LNCaP clone FGC (cell line): ENCODE measurements at regions not wholly inside any gene's neighbourhood (a gene's known extent, or its start where the extent isn't known, plus 50 kb on each side); places are given as distances from the start of the nearest gene placed in this dataset.

Source experiments
- DNase-seq: peaks from one replicate; pipeline ENCODE4 v3.0.0-alpha.2; 2011; ENCODE audit warnings: low read depth
- H3K4me3 ChIP-seq: 2 replicates; pipeline ENCODE4 v1.5.1; 2011; ENCODE audit warnings: mild to moderate bottlenecking, low read depth, low read length, control low read depth
- TF ChIP-seq, protein P1 (sequence below): IDR thresholded peaks from 2 replicates; pipeline ENCODE4 v1.5.1; 2012; ENCODE audit warnings: mild to moderate bottlenecking; ENCODE audit not compliant: control insufficient read depth, insufficient read depth; ENCODE audit errors: extremely low read depth

DNA sequence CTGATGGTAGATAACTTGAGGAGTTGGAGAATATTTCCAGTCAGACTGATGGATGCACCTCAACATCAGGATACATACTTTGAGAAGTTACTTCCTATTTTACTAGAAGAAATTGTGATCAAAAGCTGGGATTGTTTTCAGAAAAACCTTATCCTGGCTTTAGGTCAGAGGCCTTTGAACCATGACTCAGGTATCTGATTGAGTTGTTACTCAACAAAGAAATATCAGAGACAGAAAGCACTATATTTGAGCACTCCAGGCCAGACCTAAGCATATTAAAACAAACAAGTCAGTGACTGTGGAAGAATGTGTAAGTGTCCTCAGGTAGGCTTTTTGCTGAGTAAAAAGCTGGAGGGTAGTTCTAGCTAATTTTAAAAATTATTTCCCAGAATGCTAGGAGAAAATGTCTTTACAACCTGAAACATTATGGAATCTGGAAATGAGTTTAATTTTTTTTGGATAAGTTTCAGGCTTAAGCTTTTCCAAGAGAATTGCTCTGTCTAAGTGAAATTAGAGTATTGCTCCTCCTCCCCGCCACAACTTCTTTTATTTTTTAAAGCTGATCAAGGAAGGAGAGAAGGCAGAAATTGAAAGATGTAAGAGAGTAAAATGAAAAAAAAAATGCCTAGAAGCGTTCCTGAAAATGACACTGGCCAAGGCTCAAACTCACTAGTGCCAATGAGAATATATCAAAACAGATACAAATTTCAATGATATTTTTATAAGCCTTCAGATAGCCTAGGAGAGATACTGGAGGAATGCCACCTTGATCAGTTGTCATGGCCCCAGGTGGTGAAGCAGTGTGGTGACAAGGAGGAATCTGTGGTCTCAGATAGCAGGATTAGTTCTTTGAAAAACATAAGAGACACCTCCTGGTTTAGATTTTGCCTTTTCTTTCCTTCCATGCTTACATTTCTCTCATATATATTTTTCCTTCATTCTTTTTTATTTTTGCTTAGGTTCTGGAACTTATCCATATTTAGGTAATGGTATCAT, 790.3 kb downstream of the TMTC2 start:
- TF ChIP-seq, protein P1, sequence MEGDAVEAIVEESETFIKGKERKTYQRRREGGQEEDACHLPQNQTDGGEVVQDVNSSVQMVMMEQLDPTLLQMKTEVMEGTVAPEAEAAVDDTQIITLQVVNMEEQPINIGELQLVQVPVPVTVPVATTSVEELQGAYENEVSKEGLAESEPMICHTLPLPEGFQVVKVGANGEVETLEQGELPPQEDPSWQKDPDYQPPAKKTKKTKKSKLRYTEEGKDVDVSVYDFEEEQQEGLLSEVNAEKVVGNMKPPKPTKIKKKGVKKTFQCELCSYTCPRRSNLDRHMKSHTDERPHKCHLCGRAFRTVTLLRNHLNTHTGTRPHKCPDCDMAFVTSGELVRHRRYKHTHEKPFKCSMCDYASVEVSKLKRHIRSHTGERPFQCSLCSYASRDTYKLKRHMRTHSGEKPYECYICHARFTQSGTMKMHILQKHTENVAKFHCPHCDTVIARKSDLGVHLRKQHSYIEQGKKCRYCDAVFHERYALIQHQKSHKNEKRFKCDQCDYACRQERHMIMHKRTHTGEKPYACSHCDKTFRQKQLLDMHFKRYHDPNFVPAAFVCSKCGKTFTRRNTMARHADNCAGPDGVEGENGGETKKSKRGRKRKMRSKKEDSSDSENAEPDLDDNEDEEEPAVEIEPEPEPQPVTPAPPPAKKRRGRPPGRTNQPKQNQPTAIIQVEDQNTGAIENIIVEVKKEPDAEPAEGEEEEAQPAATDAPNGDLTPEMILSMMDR: no peak

GRCh38 chr12:83476006-83476405, 789.3 kb downstream of the TMTC2 start:
- DNase-seq: peak; percentile 58
- H3K4me3 ChIP-seq: no peak overlapping the region
- TF ChIP-seq, protein P1: no peak

More for the DNA sequence above, 790.3 kb downstream of the TMTC2 start:
- no peak overlapping the region for H3K4me3 ChIP-seq
- DNase-seq: no peak

DNA sequence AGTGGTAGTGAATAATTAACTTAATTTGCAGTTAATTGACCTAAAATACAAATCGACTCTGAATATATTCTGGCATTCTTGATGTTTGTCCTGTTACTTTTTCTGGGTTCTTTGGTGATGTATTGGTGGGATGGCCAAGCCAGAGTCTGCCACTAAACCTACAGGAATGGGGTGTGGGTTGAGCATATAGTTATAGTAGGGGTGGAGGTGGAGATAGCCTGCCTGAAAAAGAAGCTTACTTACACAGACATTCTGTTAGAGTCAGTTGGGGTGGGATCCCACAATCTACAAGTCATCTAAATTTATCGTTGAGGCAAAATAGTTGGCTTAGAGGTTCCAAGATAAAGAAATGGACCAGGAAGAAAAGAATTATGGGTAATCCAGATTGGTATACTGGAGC, 787.7 kb downstream of the TMTC2 start:
- DNase-seq: no peak
- H3K4me3 ChIP-seq: no peak overlapping the region
- TF ChIP-seq, protein P1: no peak

GRCh38 chr12:83473408-83474095, 786.8 kb downstream of the TMTC2 start:
- H3K4me3 ChIP-seq: no peak overlapping the region
- TF ChIP-seq, protein P1: no peak
- DNase-seq: no peak

DNA sequence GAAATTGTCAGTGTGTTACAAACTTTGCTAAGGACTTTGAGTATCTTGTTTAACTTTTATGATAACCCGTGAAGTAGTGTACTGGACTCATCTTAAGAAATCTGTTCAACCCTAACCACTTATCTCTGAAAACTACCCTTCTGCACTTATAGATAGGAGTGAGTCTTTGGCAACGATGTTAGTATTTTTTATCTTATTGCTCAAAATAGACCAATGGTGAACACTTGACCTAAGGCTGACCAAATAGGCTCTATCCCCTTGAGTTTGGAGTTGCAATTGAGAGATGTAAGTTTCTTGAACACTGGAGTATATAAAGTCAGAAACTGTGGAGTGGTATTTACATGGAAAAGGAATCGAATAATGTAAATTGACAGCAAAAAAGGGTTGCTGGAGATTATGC, 786.1 kb downstream of the TMTC2 start:
- DNase-seq: no peak
- H3K4me3 ChIP-seq: no peak overlapping the region
- TF ChIP-seq, protein P1: no peak

GRCh38 chr12:83472350-83472749, 785.6 kb downstream of the TMTC2 start:
- H3K4me3 ChIP-seq: no peak overlapping the region
- DNase-seq: no peak
- TF ChIP-seq, protein P1: no peak
